AG04450 (cell line): ENCODE measurements at regions not wholly inside any gene's neighbourhood (a gene's known extent, or its start where the extent isn't known, plus 50 kb on each side); places are given as distances from the start of the nearest gene placed in this dataset.
A peak's percentile ranks its signal among the peaks of the same experiment; 100 is the strongest.
"Not testable (repeated sequence)": the region's sequence is repeated elsewhere in the genome, so short reads cannot be mapped to it uniquely, and the experiment has no call there.

Source experiments
- CTCF ChIA-PET: fragments of 300-600, 350-600 bp; formaldehyde crosslinking; extraction: SDS; loops from one replicate; lab custom pipeline; 2022; ENCODE audit warnings: antibody characterized with exemption, inconsistent platforms; lab: Charles Lee
- POLR2A ChIA-PET: fragments of 350-600 bp; formaldehyde crosslinking; extraction: SDS; loops from one replicate; lab custom pipeline; 2021; ENCODE audit warnings: antibody characterized with exemption, inconsistent platforms; lab: Yijun Ruan, JAX
- DNase-seq: peaks from one replicate; pipeline ENCODE4 v3.0.0-alpha.2; 2011; ENCODE audit warnings: low read depth, low spot score
- H3K27ac ChIP-seq: one replicate; pipeline ENCODE4 v1.5.1; 2012; ENCODE audit warnings: low read depth, low read length, control low read depth
- H3K27me3 ChIP-seq: one replicate; pipeline ENCODE4 v1.6.0; 2012; ENCODE audit warnings: low read length; ENCODE audit not compliant: control insufficient read depth, insufficient read depth
- H3K4me3 ChIP-seq: 2 replicates; pipeline ENCODE4 v1.5.1; 2011; ENCODE audit warnings: mild to moderate bottlenecking, low read depth, low read length, control low read depth
- H3K9me3 ChIP-seq: 2 replicates; pipeline ENCODE4 v1.5.1; 2012; ENCODE audit warnings: low read length; ENCODE audit not compliant: control insufficient read depth, insufficient read depth
- TF ChIP-seq, protein P1 (sequence below): IDR thresholded peaks from 2 replicates; pipeline ENCODE4 v1.5.1; 2011; ENCODE audit warnings: low read depth, low read length, control low read depth, inconsistent platforms

DNA sequence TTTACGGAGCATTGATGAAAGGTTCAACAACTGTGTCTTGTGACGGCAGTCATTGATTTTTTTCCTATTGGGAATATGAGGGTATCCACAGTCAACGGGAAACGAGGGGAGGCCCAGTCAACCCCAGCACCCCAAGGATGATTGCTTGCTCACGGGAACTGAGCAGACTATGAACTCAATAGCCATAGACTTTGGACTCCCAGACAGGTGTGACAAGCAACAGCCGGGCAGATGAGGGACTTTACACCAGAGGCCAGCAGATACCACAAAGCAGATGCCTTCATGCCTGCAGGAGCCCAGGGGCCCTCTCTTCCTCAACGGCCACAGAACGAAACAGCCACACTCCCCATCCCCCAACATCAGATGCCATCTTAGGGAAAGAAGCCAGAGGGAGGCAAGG lies 80.3 kb upstream of the FLT1 start:
- Histone ChIP-seq H3K27ac (peak overlapping the region; percentile 74), H3K27me3 (no peaks in the 10 kb centered on the region), H3K9me3 (no peaks in the 10 kb centered on the region), H3K4me3 (no peak overlapping the region)
- CTCF ChIA-PET = no interaction called here
- POLR2A ChIA-PET = no interaction called here
- TF ChIP-seq, protein P1, sequence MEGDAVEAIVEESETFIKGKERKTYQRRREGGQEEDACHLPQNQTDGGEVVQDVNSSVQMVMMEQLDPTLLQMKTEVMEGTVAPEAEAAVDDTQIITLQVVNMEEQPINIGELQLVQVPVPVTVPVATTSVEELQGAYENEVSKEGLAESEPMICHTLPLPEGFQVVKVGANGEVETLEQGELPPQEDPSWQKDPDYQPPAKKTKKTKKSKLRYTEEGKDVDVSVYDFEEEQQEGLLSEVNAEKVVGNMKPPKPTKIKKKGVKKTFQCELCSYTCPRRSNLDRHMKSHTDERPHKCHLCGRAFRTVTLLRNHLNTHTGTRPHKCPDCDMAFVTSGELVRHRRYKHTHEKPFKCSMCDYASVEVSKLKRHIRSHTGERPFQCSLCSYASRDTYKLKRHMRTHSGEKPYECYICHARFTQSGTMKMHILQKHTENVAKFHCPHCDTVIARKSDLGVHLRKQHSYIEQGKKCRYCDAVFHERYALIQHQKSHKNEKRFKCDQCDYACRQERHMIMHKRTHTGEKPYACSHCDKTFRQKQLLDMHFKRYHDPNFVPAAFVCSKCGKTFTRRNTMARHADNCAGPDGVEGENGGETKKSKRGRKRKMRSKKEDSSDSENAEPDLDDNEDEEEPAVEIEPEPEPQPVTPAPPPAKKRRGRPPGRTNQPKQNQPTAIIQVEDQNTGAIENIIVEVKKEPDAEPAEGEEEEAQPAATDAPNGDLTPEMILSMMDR = no peak
- DNase-seq = no peak

DNA sequence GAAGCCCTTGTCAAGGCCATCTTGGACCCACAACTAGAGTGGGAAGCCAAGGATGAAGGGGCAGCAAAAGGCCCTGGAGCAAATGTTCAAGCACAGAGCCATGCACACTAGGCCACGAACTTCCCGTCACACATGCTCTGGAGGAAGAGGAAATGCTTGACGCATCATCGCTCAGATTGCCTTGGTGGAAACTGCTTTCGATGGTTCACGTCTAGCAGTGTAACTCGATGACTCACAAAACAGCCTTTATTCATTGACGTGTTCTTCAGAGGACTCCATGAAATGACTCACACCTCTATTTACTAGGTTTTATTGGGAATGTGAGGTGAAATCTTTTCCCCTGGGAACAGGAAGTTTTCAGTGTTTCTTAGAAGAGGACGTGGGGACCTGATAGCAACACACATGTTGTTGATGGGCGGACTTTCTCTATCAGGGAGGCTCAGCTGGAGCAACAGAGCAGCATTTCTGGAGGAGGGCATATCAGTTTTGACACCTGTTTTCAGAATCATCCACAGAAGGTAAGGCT lies 79.8 kb upstream of the FLT1 start:
- peak overlapping the region; percentile 74 for H3K27ac ChIP-seq
- no peaks in the 10 kb centered on the region for H3K27me3 ChIP-seq
- no peaks in the 10 kb centered on the region for H3K9me3 ChIP-seq
- peak; percentile 94 for DNase-seq
- TF ChIP-seq, protein P1 = no peak
- H3K4me3 ChIP-seq = no peak overlapping the region
- CTCF ChIA-PET = no interaction called here
- POLR2A ChIA-PET = no interaction called here

DNA sequence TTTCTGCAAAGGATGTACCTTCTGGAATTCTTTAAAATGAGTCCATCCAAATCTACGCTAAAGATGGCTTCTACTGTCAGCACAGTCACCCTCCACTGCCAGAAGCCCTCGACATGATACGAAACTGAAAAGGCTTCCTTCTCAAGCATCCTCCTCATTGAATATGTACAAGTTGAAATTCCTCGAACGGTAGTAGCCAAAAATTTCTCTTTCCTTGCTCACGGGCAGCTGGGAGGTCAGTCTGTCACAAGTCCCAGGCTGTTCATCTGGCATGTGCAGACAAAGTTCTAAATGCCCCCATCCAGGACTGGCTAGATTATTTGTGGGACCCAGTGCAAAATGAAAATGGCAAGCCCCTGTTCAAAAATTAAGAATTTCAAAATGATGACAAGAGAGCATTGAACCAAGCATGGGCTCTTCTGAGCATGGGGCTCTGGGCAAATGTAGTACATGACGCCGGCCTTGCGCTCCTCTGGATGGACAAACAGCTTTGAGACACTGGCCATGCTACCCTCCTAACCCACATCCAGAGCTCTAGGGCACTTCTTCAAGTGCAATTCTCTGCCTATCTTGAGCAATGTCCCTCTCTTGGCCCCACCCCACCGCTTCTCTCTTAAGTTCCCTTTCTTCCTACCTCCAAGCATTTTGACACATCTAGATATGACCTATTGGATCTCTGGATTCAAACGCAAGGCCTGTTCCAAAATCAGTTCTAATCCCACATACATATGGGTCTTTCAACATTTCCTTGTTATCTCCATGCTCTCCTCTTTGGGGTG lies 78.9 kb upstream of the FLT1 start:
- peak overlapping the region; percentile 69 for H3K27ac ChIP-seq

DNA sequence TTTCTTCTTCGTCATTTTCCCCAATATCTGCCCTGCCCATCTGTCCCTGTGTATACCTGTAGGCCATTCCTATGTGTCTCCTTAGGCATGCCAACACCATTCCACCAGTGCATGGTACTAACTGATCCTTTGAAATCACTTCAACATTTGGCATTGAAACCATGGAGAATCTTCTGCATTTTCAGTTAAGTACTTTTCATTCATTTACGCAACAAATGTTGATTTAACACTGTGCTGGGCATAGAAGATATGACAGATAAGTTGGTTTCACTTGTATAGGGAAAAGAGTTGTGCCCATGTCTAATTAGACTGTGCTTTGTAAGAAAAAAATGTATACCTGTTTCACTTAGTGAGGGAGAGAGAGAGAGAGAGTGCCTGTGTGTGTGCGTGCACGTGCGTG lies 77.9 kb upstream of the FLT1 start:
- POLR2A ChIA-PET = no interaction called here
- no peaks in the 10 kb centered on the region for H3K9me3 ChIP-seq
- H3K27me3 ChIP-seq = no peaks in the 10 kb centered on the region
- CTCF ChIA-PET = no interaction called here
- no peak overlapping the region for H3K4me3 ChIP-seq
- DNase-seq = no peak
- no peak overlapping the region for H3K27ac ChIP-seq
- TF ChIP-seq, protein P1 = no peak

More for the DNA sequence above, 78.9 kb upstream of the FLT1 start:
- TF ChIP-seq, protein P1 = no peak
- ChIA-PET CTCF (no interaction called here), POLR2A (no interaction called here)
- no peaks in the 10 kb centered on the region for H3K9me3 ChIP-seq
- no peak for DNase-seq
- H3K4me3 ChIP-seq = no peak overlapping the region
- H3K27me3 ChIP-seq = no peaks in the 10 kb centered on the region

DNA sequence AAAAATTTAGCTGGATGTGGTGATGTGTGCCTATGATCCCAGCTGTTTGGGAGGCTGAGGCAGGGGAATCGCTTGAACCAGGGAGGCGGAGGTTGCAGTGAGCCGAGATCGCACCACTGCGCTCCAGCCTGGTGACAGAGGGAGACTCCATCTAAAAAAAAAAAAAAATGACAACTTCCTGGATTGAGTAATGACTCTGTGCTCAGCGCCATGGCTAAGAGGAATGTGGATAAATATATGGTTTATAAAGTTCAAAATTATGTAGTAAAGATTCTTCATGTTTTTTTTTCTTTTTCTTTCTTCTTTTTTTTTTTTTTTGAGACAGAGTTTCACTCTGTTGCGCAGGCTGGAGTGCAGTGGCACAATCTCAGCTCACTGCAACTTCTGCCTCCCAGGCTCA lies 75.4 kb upstream of the FLT1 start:
- not testable (repeated sequence) for H3K27ac ChIP-seq

More for the DNA sequence above, 75.4 kb upstream of the FLT1 start:
- H3K27me3 ChIP-seq, H3K9me3 ChIP-seq, DNase-seq, H3K4me3 ChIP-seq, CTCF ChIA-PET, POLR2A ChIA-PET: not testable (repeated sequence)
